Transverse colon (tissue), 3 donors: ENCODE measurements at regions not wholly inside any gene's neighbourhood (a gene's known extent, or its start where the extent isn't known, plus 50 kb on each side); places are given as distances from the start of the nearest gene placed in this dataset.

Experiments
- CTCF ChIP-seq, 5 experiments: fragments of 200-600 bp in 3 of 5; fragments of 450-650 bp in 2 of 5; sonication (generic) in 3 of 5; IDR thresholded peaks; 1 replicate in 2 of 5; 2 replicates in 3 of 5; pipeline ENCODE4 v1.5.1; 2016 to 2017; ENCODE audit warnings: antibody characterized with exemption in 5 of 5, inconsistent platforms in 3 of 5, mild to moderate bottlenecking in 2 of 5, moderate library complexity in 1 of 5
- EP300 ChIP-seq: sonication (generic); formaldehyde crosslinking; IDR thresholded peaks from one replicate; pipeline ENCODE4 v1.6.1; 2017; ENCODE audit warnings: antibody characterized with exemption, low read depth
- POLR2A ChIP-seq: fragments of 450-650 bp; IDR thresholded peaks from one replicate; pipeline ENCODE4 v1.6.1; 2016; ENCODE audit warnings: antibody characterized with exemption, mild to moderate bottlenecking, moderate library complexity

- TF ChIP-seq CTCF (IDR thresholded peaks at IDR 0.05) (no peak), EP300 (no peak), POLR2A (no peak)
Observed at GRCh38 chr2:216930716-216931115, 70.9 kb upstream of the TNP1 start.
